Progenitor cell of endocrine pancreas (in vitro differentiated cells): ENCODE measurements at regions not wholly inside any gene's neighbourhood (a gene's known extent, or its start where the extent isn't known, plus 50 kb on each side); places are given as distances from the start of the nearest gene placed in this dataset.

Experiments used
- DNase-seq: peaks from one replicate; pipeline ENCODE4 v3.0.0; 2021; ENCODE audit warnings: low spot score; ENCODE audit not compliant: unreplicated experiment
- H3K27ac Mint-ChIP-seq: 2 replicates; pipeline ENCODE4 v1.8.0; 2021; ENCODE audit warnings: mild to moderate bottlenecking, moderate library complexity, mixed read lengths
- H3K27me3 Mint-ChIP-seq: 2 replicates; pipeline ENCODE4 v1.8.0; 2021; ENCODE audit warnings: mixed read lengths
- H3K36me3 Mint-ChIP-seq: 2 replicates; pipeline ENCODE4 v1.8.0; 2022; ENCODE audit warnings: mixed read lengths; ENCODE audit not compliant: insufficient read depth
- H3K4me1 Mint-ChIP-seq: 2 replicates; pipeline ENCODE4 v1.8.0; 2021; ENCODE audit warnings: low read depth, mixed read lengths
- H3K4me3 Mint-ChIP-seq: 2 replicates; pipeline ENCODE4 v1.8.0; 2021; ENCODE audit warnings: low read depth, mild to moderate bottlenecking, moderate library complexity, mixed read lengths
- H3K9me3 Mint-ChIP-seq: 2 replicates; pipeline ENCODE4 v1.8.0; 2021; ENCODE audit warnings: low read depth, mixed read lengths
- CTCF ChIP-seq: fragments of 200-600 bp; sonication (generic); IDR thresholded peaks from one replicate; pipeline ENCODE4 v1.5.0; 2021; ENCODE audit warnings: antibody characterized with exemption, mild to moderate bottlenecking; ENCODE audit not compliant: unreplicated experiment

- TF ChIP-seq CTCF: no peak
- no peak overlapping the region for H3K4me3 Mint-ChIP-seq
- peaks cover 64% of the 10 kb centered on the region for H3K27me3 Mint-ChIP-seq
- H3K9me3 Mint-ChIP-seq: no peaks in the 10 kb centered on the region
- no peak overlapping the region for H3K27ac Mint-ChIP-seq
- H3K4me1 Mint-ChIP-seq: no peaks in the 10 kb centered on the region
- DNase-seq: no peak
- no peaks in the 10 kb centered on the region for H3K36me3 Mint-ChIP-seq
Observed at GRCh38 chr1:110766336-110766647, 91.6 kb upstream of the KCNA3 start.

GRCh38 chr1:110765640-110766335, 91.0 kb upstream of the KCNA3 start:
- Mint-ChIP-seq H3K4me1 (no peaks in the 10 kb centered on the region), H3K27me3 (peaks cover 69% of the 10 kb centered on the region), H3K27ac (no peak overlapping the region), H3K9me3 (no peaks in the 10 kb centered on the region), H3K4me3 (no peak overlapping the region), H3K36me3 (no peaks in the 10 kb centered on the region)
- peak; percentile 90 for TF ChIP-seq CTCF
- DNase-seq: no peak

- Mint-ChIP-seq H3K4me3 (no peak overlapping the region), H3K27me3 (peaks cover 69% of the 10 kb centered on the region), H3K4me1 (no peaks in the 10 kb centered on the region), H3K36me3 (no peaks in the 10 kb centered on the region), H3K27ac (no peak overlapping the region), H3K9me3 (no peaks in the 10 kb centered on the region)
- TF ChIP-seq CTCF: no peak
- no peak for DNase-seq
Observed at GRCh38 chr1:110763149-110763548, 88.4 kb upstream of the KCNA3 start.

- H3K36me3 Mint-ChIP-seq: no peaks in the 10 kb centered on the region
- peaks cover 57% of the 10 kb centered on the region for H3K27me3 Mint-ChIP-seq
- H3K9me3 Mint-ChIP-seq: no peaks in the 10 kb centered on the region
- DNase-seq: no peak
- H3K27ac Mint-ChIP-seq: no peak overlapping the region
- no peak for TF ChIP-seq CTCF
- H3K4me1 Mint-ChIP-seq: no peaks in the 10 kb centered on the region
- no peak overlapping the region for H3K4me3 Mint-ChIP-seq
Observed at GRCh38 chr1:110760321-110760720, 85.6 kb upstream of the KCNA3 start.

GRCh38 chr1:110756506-110756905, 81.8 kb upstream of the KCNA3 start:
- no peak overlapping the region for H3K4me3 Mint-ChIP-seq
- no peaks in the 10 kb centered on the region for H3K4me1 Mint-ChIP-seq
- DNase-seq: no peak
- TF ChIP-seq CTCF: no peak
- no peak overlapping the region for H3K27ac Mint-ChIP-seq
- H3K27me3 Mint-ChIP-seq: peaks cover 32% of the 10 kb centered on the region
- H3K9me3 Mint-ChIP-seq: no peaks in the 10 kb centered on the region
- H3K36me3 Mint-ChIP-seq: no peaks in the 10 kb centered on the region
